ENCODE measurements at regions not wholly inside any gene's neighbourhood (a gene's known extent, or its start where the extent isn't known, plus 50 kb on each side); places are given as distances from the start of the nearest gene placed in this dataset.
"Not testable (repeated sequence)": the region's sequence is repeated elsewhere in the genome, so short reads cannot be mapped to it uniquely, and the experiment has no call there.

DNA sequence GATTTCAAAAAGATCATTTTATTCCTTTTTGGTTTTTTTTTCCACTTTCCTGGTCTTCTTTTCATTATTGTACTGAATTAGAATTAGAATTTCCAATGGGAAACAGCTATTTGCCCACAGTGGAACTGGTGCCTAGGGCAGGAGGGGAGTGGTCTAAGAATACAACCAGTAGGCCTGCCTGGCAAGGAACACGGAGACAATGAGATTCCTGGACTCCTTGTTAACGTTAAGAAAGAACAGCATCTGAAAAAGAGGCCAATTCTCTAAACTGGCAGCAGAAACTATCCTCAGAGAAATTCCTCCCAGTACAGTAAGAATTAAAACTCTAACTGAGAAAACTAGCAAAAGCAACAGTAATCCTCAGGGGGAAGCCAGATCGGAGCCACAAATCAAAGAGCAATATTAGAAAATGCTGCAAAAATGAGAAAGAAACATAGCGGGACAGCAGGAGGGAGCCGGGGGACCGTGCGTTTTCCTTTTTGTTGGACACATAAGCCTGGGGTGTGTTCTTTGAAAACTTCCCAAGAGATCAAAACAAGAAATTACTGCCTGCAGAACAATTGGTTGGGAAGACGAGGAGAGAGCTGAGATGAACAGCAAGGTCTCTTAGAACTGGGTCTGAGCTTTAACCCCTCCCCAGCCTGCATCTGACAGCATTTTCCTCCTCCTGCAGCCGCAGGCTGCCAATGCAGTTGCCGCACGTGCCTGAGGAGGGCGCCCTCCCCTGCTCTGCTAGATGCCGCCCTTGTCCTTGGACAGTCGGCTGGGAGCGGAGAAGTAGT, 776.0 kb downstream of the TSN start:
- DNase-seq (ENCODE audit: low spot score), result no peak

DNA sequence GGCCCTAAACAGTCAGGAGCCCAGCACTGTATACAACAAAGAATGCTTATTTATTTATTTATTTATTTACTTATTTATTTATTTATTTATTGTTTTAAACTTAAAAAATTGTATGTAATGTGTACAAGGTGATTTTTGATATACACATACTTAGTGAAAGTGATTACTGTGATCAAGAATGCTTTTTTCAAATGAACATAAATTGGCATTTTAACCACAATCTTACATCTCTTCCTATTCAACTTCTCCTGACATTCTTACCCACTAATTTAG, 776.6 kb downstream of the TSN start:
- DNase-seq (ENCODE audit: low spot score), result no peak

DNA sequence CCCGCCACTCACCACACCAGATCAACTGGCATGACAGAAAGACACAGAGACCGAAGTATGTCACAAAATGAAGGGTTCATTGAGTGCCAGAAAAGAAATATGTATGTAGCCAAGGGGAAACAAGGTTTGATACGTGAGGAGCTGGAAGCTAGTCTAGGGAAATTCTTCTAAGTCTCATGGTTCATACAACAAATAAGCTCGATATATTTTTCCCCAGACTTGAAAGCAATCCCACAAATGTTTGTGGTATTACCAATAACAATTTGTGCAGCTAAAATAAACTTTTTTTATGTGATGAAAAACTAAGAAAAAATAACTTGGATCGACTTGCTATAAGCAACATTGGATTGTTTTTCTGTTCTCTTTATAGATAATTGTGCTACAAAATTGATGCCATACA, 777.0 kb downstream of the TSN start:
- DNase-seq (ENCODE audit: low spot score), result no peak

GRCh38 chr2:122535960-122536505, 780.6 kb downstream of the TSN start:
- no peak for DNase-seq (ENCODE audit: low spot score)

DNA sequence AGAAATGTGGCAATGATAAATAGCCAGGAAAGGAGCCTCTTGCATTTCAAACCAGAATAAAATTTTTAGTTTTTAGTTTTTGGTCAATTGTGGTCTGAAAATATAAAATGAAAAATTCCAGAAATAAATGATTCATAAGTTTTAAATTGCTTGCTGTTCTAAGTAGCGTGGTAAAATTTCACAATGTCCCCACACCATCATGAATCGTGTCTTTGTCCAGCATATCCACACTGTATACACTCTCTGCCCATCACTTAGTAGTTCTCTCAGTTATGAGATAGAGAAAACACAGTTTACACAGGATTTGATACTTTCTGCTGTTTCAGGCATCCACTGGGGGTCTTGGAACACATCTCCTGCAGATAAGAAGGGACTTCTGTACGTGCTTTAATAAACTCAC, 783.9 kb downstream of the TSN start:
- no peak for DNase-seq (ENCODE audit: low spot score)

GRCh38 chr2:122539920-122540319, 784.5 kb downstream of the TSN start:
- no peak for DNase-seq (ENCODE audit: low spot score)

GRCh38 chr2:122542236-122542635, 786.8 kb downstream of the TSN start:
- no peak for DNase-seq (ENCODE audit: low spot score)

- DNase-seq (ENCODE audit: low spot score), result no peak
These were observed 787.2 kb downstream of the TSN start for GRCh38 chr2:122542646-122543045.

GRCh38 chr2:122543815-122544214, 788.4 kb downstream of the TSN start:
- no peak for DNase-seq (ENCODE audit: low spot score)

DNA sequence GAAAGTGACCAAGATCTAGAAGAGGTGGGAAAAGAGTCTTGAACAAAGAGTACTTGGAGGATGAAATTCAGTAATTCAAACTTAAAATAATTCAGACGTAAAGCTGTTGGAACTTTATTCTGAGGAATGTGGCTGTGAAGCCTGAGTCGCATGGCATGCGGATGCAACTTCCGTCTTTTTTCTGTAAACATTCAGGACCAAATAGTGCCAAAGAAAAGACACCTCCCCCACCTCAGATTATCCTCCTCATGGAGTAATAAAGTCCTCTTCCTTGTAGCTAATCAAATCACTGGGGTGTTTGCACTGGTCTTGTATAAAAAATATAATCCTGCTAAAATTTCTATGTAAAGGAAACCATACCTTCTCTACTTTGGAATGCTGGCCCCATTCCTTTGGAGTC, 790.4 kb downstream of the TSN start:
- DNase-seq (ENCODE audit: low spot score), result no peak

DNA sequence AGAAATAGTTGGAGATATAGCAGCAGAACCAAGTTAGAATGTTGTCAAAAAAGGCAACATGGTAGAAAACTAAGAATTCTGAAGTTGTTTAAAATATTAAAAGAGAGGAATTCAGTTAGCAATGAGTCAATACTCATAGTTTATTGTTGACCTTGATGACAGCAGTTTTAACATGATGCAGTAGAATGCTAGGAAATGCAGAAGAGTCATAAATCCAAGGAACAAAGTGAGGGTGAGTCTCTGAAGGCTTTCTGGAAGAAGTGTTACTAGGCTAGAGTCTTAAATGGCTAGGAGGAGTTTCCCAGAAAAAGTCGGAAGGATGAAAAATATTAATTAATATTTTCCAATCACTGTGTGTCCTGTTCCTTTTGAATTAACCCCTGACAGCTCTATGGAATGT, 807.3 kb downstream of the TSN start:
- no peak for DNase-seq (ENCODE audit: low spot score)

DNA sequence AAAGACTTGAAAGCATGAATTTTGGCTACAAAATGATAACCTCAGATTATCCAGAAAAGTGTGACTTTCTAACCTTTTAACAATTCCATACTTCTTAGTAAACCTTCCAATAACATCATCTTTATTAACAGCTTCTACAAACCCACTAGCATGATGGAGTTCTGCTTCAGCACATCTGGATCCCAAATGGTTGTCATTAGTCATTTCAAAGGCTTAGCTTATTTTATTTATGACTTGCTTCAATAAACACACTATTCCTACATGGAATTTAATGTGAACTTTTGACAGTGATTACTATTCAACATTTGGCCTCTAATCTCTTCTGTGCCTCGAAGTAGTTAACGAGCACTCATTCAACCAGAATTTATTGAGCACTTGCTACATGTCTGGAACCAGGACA, 808.3 kb downstream of the TSN start:
- no peak for DNase-seq (ENCODE audit: low spot score)

GRCh38 chr2:122564843-122565242, 809.4 kb downstream of the TSN start:
- no peak for DNase-seq (ENCODE audit: low spot score)

DNA sequence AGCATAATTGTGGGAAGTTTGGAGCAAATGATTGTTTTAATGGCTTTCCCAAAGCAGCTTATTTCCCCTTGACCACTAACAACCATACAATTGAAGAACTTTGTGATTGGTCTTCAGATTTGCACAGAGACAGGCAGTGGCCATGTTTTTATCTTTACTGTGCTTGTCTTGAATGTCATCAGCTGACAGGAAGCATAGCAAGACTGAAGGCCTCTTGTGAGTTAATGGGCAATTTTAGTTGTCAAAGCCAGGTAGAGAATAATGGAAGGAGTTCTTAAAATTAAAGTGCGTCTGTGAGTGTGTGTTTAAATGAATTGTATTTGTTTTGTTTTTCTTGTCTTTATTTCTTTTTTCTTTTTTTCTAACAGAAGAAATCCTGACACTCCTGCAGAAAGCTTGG, 809.9 kb downstream of the TSN start:
- DNase-seq (ENCODE audit: low spot score), result no peak

DNA sequence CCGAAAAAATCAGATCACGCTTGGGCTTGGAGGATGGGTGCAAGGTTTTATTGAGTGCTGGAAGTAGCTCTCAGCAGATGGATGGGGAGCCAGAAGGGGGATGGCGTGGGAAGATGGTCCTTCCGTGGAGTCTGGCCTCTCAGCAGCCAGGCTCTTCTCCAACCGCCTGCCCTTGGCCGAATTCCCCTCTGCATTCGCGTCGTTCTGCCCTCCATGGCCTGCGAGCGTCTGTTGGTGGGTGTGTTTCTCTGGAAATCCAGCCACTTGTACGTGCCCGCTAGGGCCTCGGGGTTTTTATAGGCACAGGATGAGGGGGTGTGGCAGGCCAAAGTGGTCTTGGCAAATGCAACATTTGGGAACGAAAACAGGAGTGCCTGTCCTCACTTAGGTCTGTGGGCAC, 815.2 kb downstream of the TSN start:
- no peak for DNase-seq (ENCODE audit: low spot score)

DNA sequence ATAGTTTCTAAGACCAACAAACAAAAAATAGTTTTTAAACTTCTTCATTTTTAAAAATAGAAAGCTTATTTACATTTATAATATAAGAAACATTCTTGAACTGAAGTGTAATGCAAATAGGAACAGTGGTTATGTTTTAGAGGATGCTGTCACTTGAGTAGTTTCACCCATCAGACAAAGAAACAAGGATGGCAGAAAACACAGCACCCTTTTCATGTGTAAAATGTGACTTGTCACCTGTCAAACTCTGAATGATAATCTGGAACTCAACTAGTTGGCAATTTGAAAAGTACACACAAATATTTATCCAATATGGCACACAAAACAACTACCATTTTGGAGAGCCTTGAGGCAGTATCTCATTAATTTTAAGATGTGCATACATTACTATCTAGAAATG, 816.0 kb downstream of the TSN start:
- not testable (repeated sequence) for DNase-seq (ENCODE audit: low spot score)

- DNase-seq (ENCODE audit: low spot score), result no peak
These were observed 819.6 kb downstream of the TSN start for GRCh38 chr2:122575076-122575475.

DNA sequence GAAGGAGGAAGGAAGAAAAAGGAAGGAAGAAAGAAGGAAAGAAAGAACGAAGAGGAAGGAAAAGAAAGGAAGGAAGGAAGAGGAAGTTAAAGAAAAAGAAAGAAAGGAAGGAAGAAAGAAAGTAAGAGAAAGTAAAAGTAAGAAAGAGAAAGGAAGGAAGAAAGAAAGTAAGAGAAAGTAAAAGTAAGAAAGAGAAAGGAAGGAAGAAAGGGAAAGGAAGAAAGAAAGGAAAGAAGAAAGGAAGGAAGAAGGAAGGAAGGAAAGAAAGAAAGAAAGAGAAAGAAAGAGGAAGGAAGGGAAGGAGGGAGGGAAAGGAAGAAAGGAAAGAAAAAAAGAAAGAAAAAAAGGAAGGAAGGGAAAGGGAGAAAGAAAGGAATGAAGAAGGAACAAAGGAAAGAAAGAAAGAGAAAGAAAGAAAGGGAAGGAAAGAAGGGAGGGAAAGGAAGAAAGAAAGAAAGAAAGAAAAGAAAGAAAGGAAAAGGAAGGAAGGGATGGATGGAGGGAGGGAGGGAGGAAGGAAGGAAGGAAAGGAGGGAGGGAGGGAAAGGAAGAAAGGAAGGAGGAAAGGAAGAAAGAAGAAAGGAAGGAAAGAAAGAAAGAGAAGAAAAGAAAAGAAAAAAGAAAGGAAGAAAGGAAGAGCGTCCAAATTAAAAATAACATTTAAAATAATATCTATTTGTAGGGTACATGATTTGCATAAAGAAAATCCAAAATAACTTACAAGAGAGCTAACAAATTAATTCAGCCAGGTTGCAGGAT, 827.9 kb downstream of the TSN start:
- DNase-seq (ENCODE audit: low spot score), result no peak

GRCh38 chr2:122590524-122590923, 835.1 kb downstream of the TSN start:
- DNase-seq (ENCODE audit: low spot score), result no peak

DNA sequence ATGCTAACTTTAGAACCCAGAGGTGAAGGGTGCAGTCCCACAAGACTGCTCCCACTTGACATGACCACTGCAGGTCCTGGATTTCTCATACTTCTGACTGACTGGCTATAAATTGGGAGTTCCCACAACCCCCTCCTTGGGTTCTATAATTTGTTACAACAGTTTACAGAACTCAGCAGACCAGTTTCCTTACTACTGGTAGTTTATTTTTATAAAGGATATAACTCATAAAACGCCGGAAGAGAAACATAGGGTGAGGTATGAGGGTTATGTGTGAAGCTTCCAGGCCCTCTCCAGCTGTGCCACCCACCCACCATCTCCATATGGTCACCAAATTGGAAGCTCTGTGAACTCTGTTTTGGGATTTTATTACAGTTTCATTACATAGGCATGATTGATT, 839.6 kb downstream of the TSN start:
- no peak for DNase-seq (ENCODE audit: low spot score)

DNA sequence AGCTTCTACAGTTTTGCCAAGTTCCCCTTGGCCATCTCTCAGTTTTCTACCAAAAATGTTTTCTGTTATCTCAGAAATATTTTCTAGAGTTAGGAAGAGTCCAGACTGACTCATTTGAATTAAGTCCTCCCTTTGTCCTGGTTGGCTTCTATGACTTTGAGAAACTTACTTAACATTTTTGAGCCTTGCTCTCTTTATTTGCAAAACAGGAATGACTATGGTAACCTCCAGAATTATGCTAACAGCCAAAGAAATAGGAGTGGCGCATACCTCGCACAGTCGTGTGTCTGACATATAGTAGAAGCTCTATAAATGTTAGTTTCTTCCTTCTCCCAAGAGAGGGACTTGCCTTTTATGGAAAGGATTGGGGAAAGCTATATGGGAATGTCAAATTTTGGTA, 841.1 kb downstream of the TSN start:
- DNase-seq (ENCODE audit: low spot score), result no peak

- DNase-seq (ENCODE audit: low spot score), result no peak
These were observed 843.3 kb downstream of the TSN start for GRCh38 chr2:122598784-122599183.

DNA sequence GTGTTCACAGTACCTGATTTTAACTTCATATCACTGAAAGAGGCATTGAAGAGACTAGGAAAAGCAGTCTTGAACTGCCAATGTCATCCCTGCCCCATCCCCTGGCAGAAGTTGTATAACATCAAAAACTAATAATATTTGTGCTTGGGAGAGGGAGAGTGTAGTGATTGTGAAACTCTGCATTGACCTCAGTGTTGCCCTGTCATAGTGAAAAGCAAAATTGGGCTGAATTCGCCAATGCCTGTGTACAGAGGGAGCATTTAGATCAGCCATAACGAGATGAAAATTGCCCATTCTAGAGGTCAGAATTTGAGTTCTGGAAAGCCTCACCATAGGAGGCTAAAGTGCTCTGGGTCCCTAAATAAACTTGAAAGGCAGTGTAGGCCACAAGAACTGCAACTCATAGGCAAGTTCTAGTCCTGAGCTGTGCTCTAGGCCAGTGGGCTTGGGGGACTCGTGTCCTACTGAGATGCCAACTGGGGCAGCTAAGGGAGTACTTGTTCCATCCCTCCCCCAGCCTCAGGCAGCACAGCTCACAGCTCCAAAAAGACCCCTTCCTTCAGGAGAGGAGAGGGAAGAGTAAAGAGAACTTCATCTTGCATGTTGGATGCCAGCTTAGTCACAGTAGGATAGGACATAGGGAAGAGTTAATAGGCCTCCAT, 855.6 kb downstream of the TSN start:
- no peak for DNase-seq (ENCODE audit: low spot score)

Data from SK-N-DZ (cell line).